Thoracic aorta (tissue), 2 donors: ENCODE measurements at regions not wholly inside any gene's neighbourhood (a gene's known extent, or its start where the extent isn't known, plus 50 kb on each side); places are given as distances from the start of the nearest gene placed in this dataset.

Experiments used
- ATAC-seq: fragments of 150-250 bp; one replicate; pipeline ENCODE4 v1.8.0; 2017; ENCODE audit warnings: low read depth; ENCODE audit not compliant: insufficient number of reproducible peaks, low FRiP score
- DNase-seq: peaks from one replicate; pipeline ENCODE4 v3.0.0-alpha.2; 2020; ENCODE audit warnings: low spot score
- H3K27ac ChIP-seq, 2 donors: fragments of 200-600 bp; sonication (generic); 1 replicate in 1 of 2; 2 replicates in 1 of 2; pipeline ENCODE4 v1.5.1; 2016; ENCODE audit warnings: mild to moderate bottlenecking in 2 of 2, moderate library complexity in 2 of 2
- H3K27me3 ChIP-seq: fragments of 200-600 bp; sonication (generic); replicated peaks from 2 replicates; pipeline ENCODE4 v1.6.0; 2016; ENCODE audit warnings: mild to moderate bottlenecking; ENCODE audit not compliant: insufficient read depth
- H3K36me3 ChIP-seq: fragments of 200-600 bp; sonication (generic); one replicate; pipeline ENCODE4 v1.5.1; 2016
- H3K4me1 ChIP-seq, 2 donors: fragments of 200-600 bp; sonication (generic); 1 replicate in 1 of 2; 2 replicates in 1 of 2; pipeline versions ENCODE4 v1.5.1 to v1.6.0; 2016; ENCODE audit warnings: low read depth in 2 of 2, mild to moderate bottlenecking in 1 of 2; ENCODE audit not compliant: control insufficient read depth in 1 of 2
- H3K4me3 ChIP-seq: fragments of 200-600 bp; sonication (generic); 2 replicates; pipeline ENCODE4 v1.5.1; 2016; ENCODE audit warnings: mild to moderate bottlenecking
- H3K9me3 ChIP-seq: fragments of 200-600 bp; sonication (generic); 2 replicates; pipeline ENCODE4 v1.5.1; 2016
- CTCF ChIP-seq: fragments of 200-600 bp; sonication (generic); IDR thresholded peaks from one replicate; pipeline ENCODE4 v1.5.1; 2019; ENCODE audit warnings: antibody characterized with exemption

- no peak overlapping the region for H3K27ac ChIP-seq
- H3K9me3 ChIP-seq: no peaks in the 10 kb centered on the region
- TF ChIP-seq CTCF: no peak
- no peaks in the 10 kb centered on the region for H3K27me3 ChIP-seq
- H3K36me3 ChIP-seq: no peaks in the 10 kb centered on the region
- ATAC-seq (no peak), DNase-seq (no peak)
- H3K4me3 ChIP-seq: no peak overlapping the region
- no peaks in the 10 kb centered on the region for H3K4me1 ChIP-seq
Measured at GRCh38 chr6:147667082-147667481, 158.6 kb downstream of the SAMD5 start.

DNA sequence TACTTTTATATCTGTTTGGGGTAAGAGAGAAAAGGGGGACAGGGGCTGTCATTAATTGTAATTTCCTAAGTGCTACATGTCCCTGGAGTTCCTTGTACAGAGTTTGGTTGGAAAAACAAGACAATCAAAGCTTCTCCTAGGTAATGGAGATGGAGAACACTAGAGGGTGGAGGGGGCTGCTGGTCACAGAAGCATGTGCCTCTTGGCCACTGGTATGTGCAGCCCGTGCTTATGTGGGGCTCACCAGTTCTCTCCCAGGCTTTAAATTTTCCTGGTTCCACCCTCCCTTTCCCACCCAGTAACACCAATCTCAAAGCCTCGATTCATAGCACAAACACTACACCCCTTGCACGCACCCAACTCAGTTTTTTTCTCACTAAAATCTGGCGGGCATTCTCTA lies 165.6 kb downstream of the SAMD5 start:
- Histone ChIP-seq H3K36me3 (no peaks in the 10 kb centered on the region), H3K9me3 (no peaks in the 10 kb centered on the region), H3K4me1 (no peaks in the 10 kb centered on the region), H3K4me3 (no peak overlapping the region), H3K27ac (no peak overlapping the region), H3K27me3 (no peaks in the 10 kb centered on the region)
- ATAC-seq (no peak), DNase-seq (no peak)
- TF ChIP-seq CTCF: no peak

DNA sequence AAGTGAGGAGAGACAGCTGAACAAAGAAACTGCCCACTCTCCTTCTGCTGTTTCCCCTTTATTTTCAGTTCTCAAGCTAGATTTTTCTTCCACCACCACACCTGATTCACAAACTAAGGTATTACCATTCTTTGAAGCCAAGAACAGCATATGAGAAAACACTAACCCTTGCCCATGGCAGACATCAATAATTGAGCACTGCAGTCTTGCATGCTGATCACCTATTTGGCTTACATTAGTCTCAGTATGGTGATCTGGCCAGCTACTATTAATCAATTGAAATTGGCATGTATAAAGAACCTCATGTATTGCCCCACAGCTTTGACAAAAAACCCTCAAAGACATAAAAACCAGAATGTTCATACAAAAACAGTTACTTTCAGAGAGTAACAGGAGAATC lies 166.3 kb downstream of the SAMD5 start:
- ATAC-seq (no peak), DNase-seq (no peak)
- Histone ChIP-seq H3K4me1 (no peaks in the 10 kb centered on the region), H3K27me3 (no peaks in the 10 kb centered on the region), H3K9me3 (no peaks in the 10 kb centered on the region), H3K27ac (no peak overlapping the region), H3K4me3 (no peak overlapping the region), H3K36me3 (no peaks in the 10 kb centered on the region)
- no peak for TF ChIP-seq CTCF

DNA sequence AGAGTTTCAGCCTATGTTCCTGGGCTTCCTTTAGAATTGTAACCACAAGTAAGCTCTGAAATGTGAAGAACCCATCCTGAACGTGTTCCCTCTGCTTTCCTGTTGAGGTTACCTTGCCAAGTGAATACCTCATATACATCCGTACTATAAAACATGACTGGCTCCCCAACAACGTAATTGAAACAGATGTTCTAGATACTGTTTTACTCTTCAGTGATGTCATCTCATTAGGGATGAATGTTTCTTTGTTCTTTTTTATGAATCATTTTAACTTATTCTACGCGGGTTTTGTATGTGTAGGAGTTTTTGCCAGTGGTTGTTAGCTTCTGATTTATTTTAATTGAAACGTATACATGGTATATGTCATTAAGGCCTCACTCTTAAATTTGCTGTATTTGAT lies 166.8 kb downstream of the SAMD5 start:
- no peak for DNase-seq
- H3K4me1 ChIP-seq: no peaks in the 10 kb centered on the region
- no peak overlapping the region for H3K4me3 ChIP-seq
- no peak overlapping the region for H3K27ac ChIP-seq
- no peaks in the 10 kb centered on the region for H3K27me3 ChIP-seq
- TF ChIP-seq CTCF: no peak
- ATAC-seq: no peak
- H3K36me3 ChIP-seq: no peaks in the 10 kb centered on the region
- H3K9me3 ChIP-seq: no peaks in the 10 kb centered on the region

- TF ChIP-seq CTCF: no peak
- no peaks in the 10 kb centered on the region for H3K27me3 ChIP-seq
- H3K27ac ChIP-seq: no peak overlapping the region
- H3K4me3 ChIP-seq: no peak overlapping the region
- H3K9me3 ChIP-seq: no peaks in the 10 kb centered on the region
- H3K36me3 ChIP-seq: no peaks in the 10 kb centered on the region
- no peaks in the 10 kb centered on the region for H3K4me1 ChIP-seq
- DNase-seq: no peak
- ATAC-seq: no peak
Measured at GRCh38 chr6:147676495-147677199, 168.2 kb downstream of the SAMD5 start.
